WTC11 (cell line): ENCODE measurements at regions not wholly inside any gene's neighbourhood (a gene's known extent, or its start where the extent isn't known, plus 50 kb on each side); places are given as distances from the start of the nearest gene placed in this dataset.

ENCODE experiments used
- ATAC-seq: fragments of 200-7000 bp; cut with Tn5 transposase; 2 replicates; pipeline ENCODE4 v1.10.0; 2021; ENCODE audit warnings: mild to moderate bottlenecking, moderate library complexity
- CTCF ChIA-PET: fragments of 300-600 bp; sonication (Branson Sonifier 250); formaldehyde crosslinking; loops from one replicate; lab custom pipeline; 2021; ENCODE audit warnings: antibody characterized with exemption; lab: Charles Lee
- POLR2A ChIA-PET: fragments of 350-600 bp; sonication (Branson Sonifier 250); formaldehyde crosslinking; loops from one replicate; lab custom pipeline; 2021; ENCODE audit warnings: antibody characterized with exemption; lab: Charles Lee
- DNase-seq: peaks from one replicate; pipeline ENCODE4 v3.0.0; 2021; ENCODE audit warnings: low spot score
- H3K27ac Mint-ChIP-seq: 2 replicates; pipeline ENCODE4 v1.8.0; 2021; ENCODE audit warnings: mixed read lengths
- H3K27me3 Mint-ChIP-seq: 2 replicates; pipeline ENCODE4 v1.8.0; 2021; ENCODE audit warnings: low read depth, mild to moderate bottlenecking, moderate library complexity, mixed read lengths
- H3K36me3 Mint-ChIP-seq: 2 replicates; pipeline ENCODE4 v1.8.0; 2021; ENCODE audit warnings: mixed read lengths
- H3K4me1 Mint-ChIP-seq: 2 replicates; pipeline ENCODE4 v1.8.0; 2022; ENCODE audit warnings: mixed read lengths
- H3K4me3 Mint-ChIP-seq: 2 replicates; pipeline ENCODE4 v1.8.0; 2021; ENCODE audit warnings: mild to moderate bottlenecking, moderate library complexity, mixed read lengths
- H3K9me3 Mint-ChIP-seq: 2 replicates; pipeline ENCODE4 v1.8.0; 2021; ENCODE audit warnings: mixed read lengths
- ATF3 ChIP-seq: sonication (generic); formaldehyde crosslinking; conservative IDR thresholded peaks from 2 replicates; pipeline ENCODE4 v1.8.1; 2022; ENCODE audit warnings: mild to moderate bottlenecking, missing genetic modification reagents
- CTCF ChIP-seq: fragments of 200-600 bp; IDR thresholded peaks from 2 replicates; pipeline ENCODE4 v1.8.0; 2022; ENCODE audit warnings: antibody characterized with exemption
- EMX1 ChIP-seq: fragments of 250-450 bp; sonication (Bioruptor Pico); IDR thresholded peaks from 2 replicates; pipeline ENCODE4 v1.8.0; 2021; ENCODE audit warnings: mild to moderate bottlenecking
- ETV6 ChIP-seq: sonication (generic); formaldehyde crosslinking; IDR thresholded peaks from 2 replicates; pipeline ENCODE4 v1.8.1; 2022; ENCODE audit warnings: mild to moderate bottlenecking, missing genetic modification reagents
- FOXP4 ChIP-seq: sonication (generic); formaldehyde crosslinking; IDR thresholded peaks from 2 replicates; pipeline ENCODE4 v1.8.0; 2022; ENCODE audit warnings: mild to moderate bottlenecking, missing genetic modification reagents
- JUN ChIP-seq: sonication (generic); formaldehyde crosslinking; IDR thresholded peaks from 2 replicates; pipeline ENCODE4 v1.8.0; 2023; ENCODE audit warnings: mild to moderate bottlenecking, missing genetic modification reagents
- PRDM15 ChIP-seq: sonication (generic); formaldehyde crosslinking; IDR thresholded peaks from 2 replicates; pipeline ENCODE4 v1.8.0; 2022; ENCODE audit warnings: missing genetic modification reagents
- RORB ChIP-seq: fragments of 250-450 bp; sonication (Bioruptor Pico); IDR thresholded peaks from 2 replicates; pipeline ENCODE4 v1.9.0; 2021; ENCODE audit warnings: mild to moderate bottlenecking
- SMAD4 ChIP-seq: sonication (generic); formaldehyde crosslinking; IDR thresholded peaks from 2 replicates; pipeline ENCODE4 v1.8.0; 2022; ENCODE audit warnings: mild to moderate bottlenecking, missing genetic modification reagents
- TP53 ChIP-seq: sonication (generic); formaldehyde crosslinking; IDR thresholded peaks from 2 replicates; pipeline ENCODE4 v1.8.1; 2023; ENCODE audit warnings: mild to moderate bottlenecking, missing genetic modification reagents
- ZNF121 ChIP-seq: sonication (generic); formaldehyde crosslinking; IDR thresholded peaks from 2 replicates; pipeline ENCODE4 v1.8.0; 2023; ENCODE audit warnings: missing genetic modification reagents
- ZNF396 ChIP-seq: fragments of 250-450 bp; sonication (Bioruptor Pico); IDR thresholded peaks from 2 replicates; pipeline ENCODE4 v1.8.0; 2021; ENCODE audit warnings: mild to moderate bottlenecking, moderate library complexity, borderline replicate concordance
- ZNF423 ChIP-seq: fragments of 250-450 bp; sonication (Bioruptor Pico); IDR thresholded peaks from 2 replicates; pipeline ENCODE4 v2.1.2; 2022; ENCODE audit warnings: mild to moderate bottlenecking, moderate library complexity
- ZNF532 ChIP-seq: fragments of 250-450 bp; sonication (Bioruptor Pico); IDR thresholded peaks from 2 replicates; pipeline ENCODE4 v1.9.0; 2021; ENCODE audit warnings: mild to moderate bottlenecking, borderline replicate concordance

- TF ChIP-seq ZNF121 (CRISPR knock-in tag), result no peak
- no peak for TF ChIP-seq ZNF532
- TF ChIP-seq RORB (CRISPR knock-in tag), result no peak
- no peak for TF ChIP-seq ZNF423
- no peak for TF ChIP-seq SMAD4 (CRISPR knock-in tag)
- no peak for TF ChIP-seq ATF3 (CRISPR knock-in tag)
- no peak for TF ChIP-seq TP53 (CRISPR knock-in tag)
- TF ChIP-seq FOXP4, result no peak
- no peak for TF ChIP-seq ZNF396 (CRISPR knock-in tag)
- no peak for TF ChIP-seq PRDM15 (CRISPR knock-in tag)
- no peak for TF ChIP-seq JUN (CRISPR knock-in tag)
- no peak for TF ChIP-seq ETV6 (CRISPR knock-in tag)
- H3K4me3 Mint-ChIP-seq, result no peak overlapping the region
- peaks cover 25% of the 10 kb centered on the region for H3K4me1 Mint-ChIP-seq
- ChIA-PET POLR2A (no interaction called here), CTCF (interaction anchor here (0.9 to 7.9 kb wide), 17 partner anchors 10 to 1557 kb away, joined by 3 to 116 read pairs (median 4); no protein-coding TSS in a partner anchor)
- no peaks in the 10 kb centered on the region for H3K36me3 Mint-ChIP-seq
- no peak for DNase-seq
- peaks cover 11% of the 10 kb centered on the region for H3K27me3 Mint-ChIP-seq
- ATAC-seq, result no peak
- no peaks in the 10 kb centered on the region for H3K9me3 Mint-ChIP-seq
- no peak overlapping the region for H3K27ac Mint-ChIP-seq
These were observed 136.2 kb upstream of the MGAT5 start for GRCh38 chr2:134117676-134118075.

- Mint-ChIP-seq H3K9me3 (no peaks in the 10 kb centered on the region), H3K27ac (no peak overlapping the region), H3K4me1 (peaks cover 34% of the 10 kb centered on the region), H3K27me3 (peaks cover 11% of the 10 kb centered on the region), H3K4me3 (peak overlapping the region; percentile 92), H3K36me3 (no peaks in the 10 kb centered on the region)
- CTCF ChIA-PET, result interaction anchor here (0.6 to 7.9 kb wide), 31 partner anchors 9 to 1558 kb away, joined by 3 to 116 read pairs (median 4); no protein-coding TSS in a partner anchor
- TF ChIP-seq CTCF (0 out of 2 replicates have a peak, but pooled peaks have one; percentile 18), EMX1 (no peak)
- peak; percentile 78 for DNase-seq
- POLR2A ChIA-PET, result interaction anchor here (2.3 kb wide), 1 partner anchor 87 kb away, joined by 17 read pairs; no protein-coding TSS in a partner anchor
- peak; percentile 40 for ATAC-seq
These were observed 135.4 kb upstream of the MGAT5 start for GRCh38 chr2:134118279-134119116.
